HG03520 (cell line): ENCODE measurements at regions not wholly inside any gene's neighbourhood (a gene's known extent, or its start where the extent isn't known, plus 50 kb on each side); places are given as distances from the start of the nearest gene placed in this dataset.
"Not testable (repeated sequence)": the region's sequence is repeated elsewhere in the genome, so short reads cannot be mapped to it uniquely, and the experiment has no call there.

Source experiments
- ATAC-seq: cut with Tn5 transposase; IDR thresholded peaks from one replicate; pipeline ENCODE4 v1.9.1; 2021; ENCODE audit warnings: mild to moderate bottlenecking, moderate library complexity; ENCODE audit not compliant: unreplicated experiment

GRCh38 chr4:81688085-81688484, 216.4 kb upstream of the RASGEF1B start:
- ATAC-seq: no peak

GRCh38 chr4:81687471-81687870, 215.8 kb upstream of the RASGEF1B start:
- ATAC-seq: no peak

GRCh38 chr4:81685104-81685503, 213.4 kb upstream of the RASGEF1B start:
- ATAC-seq: no peak

GRCh38 chr4:81684352-81684751, 212.6 kb upstream of the RASGEF1B start:
- no peak for ATAC-seq

- ATAC-seq: no peak
Observed at GRCh38 chr4:81682492-81682891, 210.8 kb upstream of the RASGEF1B start.

GRCh38 chr4:81679315-81679714, 207.6 kb upstream of the RASGEF1B start:
- ATAC-seq: no peak

GRCh38 chr4:81678801-81679200, 207.1 kb upstream of the RASGEF1B start:
- no peak for ATAC-seq

GRCh38 chr4:81676537-81676936, 204.8 kb upstream of the RASGEF1B start:
- ATAC-seq: no peak

GRCh38 chr4:81675791-81676393, 204.2 kb upstream of the RASGEF1B start:
- no peak for ATAC-seq

GRCh38 chr4:81673961-81674360, 202.3 kb upstream of the RASGEF1B start:
- ATAC-seq: no peak

- not testable (repeated sequence) for ATAC-seq
Observed at GRCh38 chr4:81668328-81668727, 196.6 kb upstream of the RASGEF1B start.

GRCh38 chr4:81667539-81667938, 195.8 kb upstream of the RASGEF1B start:
- no peak for ATAC-seq

- no peak for ATAC-seq
Observed at GRCh38 chr4:81666491-81666890, 194.8 kb upstream of the RASGEF1B start.

GRCh38 chr4:81665649-81666048, 193.9 kb upstream of the RASGEF1B start:
- no peak for ATAC-seq

- no peak for ATAC-seq
Observed at GRCh38 chr4:81665045-81665444, 193.3 kb upstream of the RASGEF1B start.

- no peak for ATAC-seq
Observed at GRCh38 chr4:81664079-81664478, 192.4 kb upstream of the RASGEF1B start.

GRCh38 chr4:81663368-81663767, 191.7 kb upstream of the RASGEF1B start:
- no peak for ATAC-seq

GRCh38 chr4:81659051-81659450, 187.3 kb upstream of the RASGEF1B start:
- no peak for ATAC-seq

GRCh38 chr4:81652069-81652478, 180.4 kb upstream of the RASGEF1B start:
- ATAC-seq: no peak

- ATAC-seq: no peak
Observed at GRCh38 chr4:81651243-81651899, 179.7 kb upstream of the RASGEF1B start.

- ATAC-seq: no peak
Observed at GRCh38 chr4:81650606-81651242, 179.0 kb upstream of the RASGEF1B start.

- peak; percentile 86 for ATAC-seq
Observed at GRCh38 chr4:81648576-81649275, 177.0 kb upstream of the RASGEF1B start.
